GM03348 (cell line): ENCODE measurements at regions not wholly inside any gene's neighbourhood (a gene's known extent, or its start where the extent isn't known, plus 50 kb on each side); places are given as distances from the start of the nearest gene placed in this dataset.
"Not testable (repeated sequence)": the region's sequence is repeated elsewhere in the genome, so short reads cannot be mapped to it uniquely, and the experiment has no call there.

Experiments used
- DNase-seq: peaks from one replicate; pipeline ENCODE4 v3.0.0; 2012; ENCODE audit warnings: low spot score

DNA sequence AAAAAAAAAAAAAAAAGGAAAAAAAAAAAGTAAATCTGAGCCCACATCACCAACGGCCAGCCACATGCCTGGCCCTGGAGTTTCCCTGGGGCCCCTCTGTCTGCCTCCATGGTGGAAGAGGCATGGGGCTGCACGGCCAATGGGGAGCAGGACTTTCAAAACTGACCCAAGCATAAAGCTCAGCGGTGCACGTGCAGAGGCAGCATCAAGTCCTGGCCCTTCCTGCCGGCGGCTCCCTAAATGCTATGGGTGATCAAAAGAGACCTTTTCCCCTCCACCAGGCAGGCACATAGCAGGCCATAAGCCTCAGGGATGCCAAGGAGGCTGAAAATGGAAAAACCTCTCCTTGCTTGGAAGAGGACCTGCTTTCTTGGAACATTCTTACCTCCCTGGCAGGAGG, 94.3 kb downstream of the OAT start:
- no peak for DNase-seq

DNA sequence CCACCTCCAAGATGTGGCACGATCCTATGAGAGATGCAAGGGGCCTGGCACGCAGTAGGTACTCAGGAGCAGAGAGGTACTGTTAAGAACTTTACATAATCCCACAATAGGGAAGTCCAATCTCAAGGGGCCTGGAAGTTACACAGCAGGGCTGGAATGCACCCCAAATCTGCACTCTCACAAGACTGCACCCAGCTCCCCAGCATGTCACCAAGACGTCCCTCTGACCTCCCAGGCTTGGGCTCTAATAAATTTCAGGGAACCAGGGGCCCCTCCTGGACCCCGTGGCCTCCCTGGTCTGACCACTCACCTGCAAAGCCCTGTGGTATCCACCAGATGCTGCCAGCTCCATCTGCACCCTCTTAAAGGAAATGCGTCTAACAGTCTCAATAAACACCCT, 94.9 kb downstream of the OAT start:
- DNase-seq = no peak

DNA sequence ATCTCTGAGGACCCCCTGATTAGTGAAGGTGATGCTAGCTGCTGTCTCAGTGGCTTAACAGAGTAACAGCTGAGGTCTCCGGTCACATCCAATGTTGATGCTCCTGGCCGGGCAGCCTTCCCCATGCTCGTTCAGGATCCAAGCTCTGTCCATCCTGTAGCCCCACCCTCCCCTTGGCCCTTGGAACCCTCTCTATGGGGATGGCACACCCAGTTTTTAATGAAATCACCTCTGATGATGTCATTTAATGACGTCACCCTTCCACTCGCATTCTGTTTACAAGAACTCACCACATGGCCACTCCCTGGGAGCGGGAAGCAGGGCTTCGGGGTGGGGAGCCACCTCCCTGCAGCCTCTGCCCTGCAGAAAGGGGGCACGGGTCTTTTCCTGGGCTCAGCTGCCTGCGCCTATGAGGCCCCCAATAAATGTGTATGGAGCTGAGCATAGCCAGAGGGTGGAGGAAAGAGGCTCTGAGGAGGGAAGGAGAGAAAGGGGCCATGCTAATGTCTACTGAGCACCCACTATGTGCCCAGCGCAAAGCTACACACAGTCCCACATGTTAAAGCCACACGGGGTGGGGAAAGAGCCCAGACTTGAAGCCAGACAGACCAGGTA, 95.5 kb downstream of the OAT start:
- no peak for DNase-seq

DNA sequence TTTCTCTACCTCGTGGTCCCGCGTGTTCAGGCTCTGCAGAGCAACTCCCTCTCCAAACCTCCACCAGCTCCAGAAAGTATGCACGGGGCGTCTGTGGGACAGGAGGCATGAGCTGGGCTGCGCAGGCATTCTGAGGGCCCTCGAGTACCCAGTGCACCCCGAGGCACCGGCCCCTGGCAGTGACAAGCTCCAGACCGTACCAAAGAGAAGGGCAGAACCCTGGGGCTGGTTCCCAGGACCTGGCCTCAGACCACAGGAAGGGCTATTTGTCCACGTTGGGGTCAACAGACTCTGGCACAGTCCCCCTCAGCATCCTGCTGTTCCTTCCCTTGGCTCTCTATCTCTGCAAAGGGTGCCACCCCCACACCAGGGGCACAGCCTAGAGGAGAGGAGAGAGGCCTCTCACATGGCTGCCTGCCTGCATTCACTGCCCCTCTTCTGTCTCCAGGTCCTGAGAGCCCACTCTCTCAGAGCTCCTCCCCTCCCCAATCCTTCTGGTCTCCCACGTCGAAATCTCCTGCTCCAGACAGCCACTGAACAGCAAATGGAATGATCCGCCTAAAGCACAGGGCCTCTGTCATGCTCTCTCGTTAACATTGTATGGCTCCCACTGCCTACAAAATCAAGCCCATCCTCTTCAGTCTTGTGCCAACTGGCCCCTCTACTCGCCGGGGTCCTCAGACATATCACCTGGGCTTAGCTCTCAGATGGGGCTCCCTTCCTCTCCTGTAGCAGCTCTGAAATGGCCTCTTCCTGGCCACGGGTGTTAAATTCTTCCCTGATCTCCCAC, 96.3 kb downstream of the OAT start:
- no peak for DNase-seq

DNA sequence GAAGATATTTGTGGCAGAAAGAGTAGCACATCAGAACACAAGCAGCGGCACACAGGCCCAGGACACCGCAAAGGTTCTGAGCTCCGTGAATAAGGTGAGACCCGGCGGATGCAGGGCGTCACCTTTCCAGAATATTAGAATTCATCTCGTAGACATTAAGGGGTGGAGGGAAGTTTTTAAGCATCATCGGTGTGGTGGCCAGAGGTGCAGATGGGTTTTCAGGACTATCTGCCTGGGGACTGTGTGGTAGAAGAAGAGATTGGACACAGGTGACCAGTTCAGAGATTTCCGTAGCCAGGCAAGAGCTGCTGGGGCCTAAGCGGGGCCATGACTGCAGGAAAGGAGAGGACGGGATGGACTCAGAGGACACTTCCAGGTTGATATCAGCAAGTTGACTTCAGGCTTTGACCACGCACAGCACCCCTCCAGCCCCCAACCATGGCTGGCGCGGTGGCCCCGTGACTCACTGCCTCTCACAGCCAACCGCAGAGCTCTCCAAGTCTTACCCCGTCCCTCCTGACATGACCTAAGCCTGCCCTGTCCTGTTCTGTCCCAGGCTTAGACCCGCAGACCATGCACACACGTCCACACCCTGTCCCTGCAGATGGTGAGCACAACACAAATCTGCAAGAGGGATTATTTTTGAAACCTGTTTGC, 97.2 kb downstream of the OAT start:
- DNase-seq = no peak

DNA sequence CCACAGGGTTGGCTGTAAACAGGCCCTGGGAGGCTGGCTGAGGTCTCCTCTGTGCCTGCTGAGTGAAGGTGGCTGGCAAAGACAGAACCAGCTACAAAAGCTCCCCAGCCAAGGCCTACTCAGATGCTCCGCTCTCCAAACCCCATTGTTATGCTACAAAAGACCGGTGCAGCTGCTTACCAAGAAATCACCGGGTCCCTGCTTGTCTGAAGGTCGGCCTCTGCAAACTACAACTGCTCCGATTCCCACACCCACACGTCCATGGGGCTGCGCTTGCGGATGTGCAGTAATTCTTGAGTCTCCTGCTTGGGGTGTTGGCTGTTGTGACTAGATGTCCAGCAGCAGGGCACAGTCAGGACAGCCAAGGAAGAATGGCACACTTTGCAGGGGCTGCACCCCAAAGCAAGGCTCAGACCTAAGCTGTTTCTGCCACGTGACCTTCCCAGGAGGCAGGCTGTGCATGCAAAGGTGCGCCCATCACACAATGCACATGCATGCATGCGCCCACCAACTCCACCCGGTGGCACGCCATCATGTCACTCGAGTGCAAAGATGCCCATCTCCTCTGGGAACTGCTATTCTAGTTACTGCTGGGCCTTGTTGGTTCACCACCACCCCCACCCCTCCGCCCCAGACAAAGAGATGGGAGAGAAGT, 97.8 kb downstream of the OAT start:
- no peak for DNase-seq

DNA sequence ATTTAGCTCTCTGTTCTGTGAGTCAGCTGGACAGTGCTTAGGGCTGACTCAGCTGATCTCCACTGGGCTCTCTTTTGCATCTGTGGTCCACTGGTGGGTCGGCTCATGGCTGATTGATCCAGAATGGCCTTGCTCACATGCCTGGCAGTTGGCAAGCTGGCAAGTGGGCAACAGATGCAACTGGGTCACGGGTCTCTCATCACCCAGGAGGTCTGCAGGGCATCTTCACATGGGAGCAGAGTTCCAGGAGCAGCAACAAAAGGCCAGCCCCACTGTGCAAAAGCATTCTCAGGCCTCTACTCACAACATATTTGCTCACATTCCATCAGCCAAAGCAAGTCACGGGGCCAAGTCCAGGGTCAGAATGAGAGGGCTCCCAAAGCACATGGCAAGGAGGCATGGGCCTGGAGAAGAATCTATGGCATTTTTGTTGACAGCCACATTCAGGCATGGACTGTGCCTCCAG, 98.8 kb downstream of the OAT start:
- no peak for DNase-seq

DNA sequence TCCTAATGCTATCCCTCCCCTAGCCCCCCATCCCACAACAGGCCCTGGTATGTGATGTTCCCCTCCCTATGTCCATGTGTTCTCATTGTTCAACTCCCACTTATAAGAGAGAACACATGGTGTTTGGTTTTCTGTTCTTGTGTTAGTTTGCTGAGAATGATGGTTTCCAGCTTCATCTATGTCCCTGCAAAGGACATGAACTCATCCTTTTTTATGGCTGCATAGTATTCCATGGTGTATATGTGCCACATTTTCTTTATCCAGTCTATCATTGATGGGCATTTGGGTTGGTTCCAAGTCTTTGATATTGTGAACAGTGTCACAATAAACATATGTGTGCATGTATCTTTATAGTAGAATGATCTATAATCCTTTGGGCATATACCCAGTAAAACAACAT, 99.2 kb downstream of the OAT start:
- not testable (repeated sequence) for DNase-seq

DNA sequence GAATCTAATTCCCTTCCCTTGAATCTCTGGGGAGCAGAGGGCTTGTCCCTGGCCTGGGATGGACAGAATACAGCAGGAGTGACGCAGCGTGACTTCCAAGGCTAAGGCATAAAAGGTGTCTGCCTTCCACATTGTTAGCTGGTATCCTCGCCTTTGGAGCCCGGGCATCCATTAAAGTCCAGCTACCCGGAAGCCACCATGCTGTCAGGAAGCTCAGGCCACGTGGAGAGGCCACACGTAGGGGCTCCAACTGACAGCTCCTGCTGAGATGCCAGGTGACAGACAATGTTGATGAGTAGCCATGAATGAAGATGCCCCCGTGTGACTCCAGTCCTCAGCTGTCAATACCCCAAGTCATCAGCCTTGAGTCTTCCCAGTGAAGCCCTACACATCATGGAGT, 99.9 kb downstream of the OAT start:
- no peak for DNase-seq

DNA sequence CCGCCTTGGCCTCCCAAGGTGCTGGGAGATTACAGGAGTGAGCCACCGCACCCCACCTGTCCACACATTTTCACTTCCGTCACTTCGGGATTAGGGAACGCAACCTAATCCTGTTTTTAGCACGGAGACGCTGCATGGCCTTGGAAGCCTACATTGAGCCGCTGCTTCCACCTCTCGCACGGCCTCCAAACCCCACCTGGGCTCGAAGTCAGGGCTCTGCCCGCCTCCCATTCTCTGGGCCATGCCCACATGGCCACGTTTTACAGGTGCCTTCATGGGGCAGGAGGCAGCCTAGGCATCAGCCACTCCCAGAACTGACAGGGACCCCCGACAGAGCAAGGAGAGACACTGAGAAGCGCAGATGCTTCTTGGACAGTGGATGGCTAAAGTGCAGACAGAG, 100.6 kb downstream of the OAT start:
- DNase-seq = no peak

DNA sequence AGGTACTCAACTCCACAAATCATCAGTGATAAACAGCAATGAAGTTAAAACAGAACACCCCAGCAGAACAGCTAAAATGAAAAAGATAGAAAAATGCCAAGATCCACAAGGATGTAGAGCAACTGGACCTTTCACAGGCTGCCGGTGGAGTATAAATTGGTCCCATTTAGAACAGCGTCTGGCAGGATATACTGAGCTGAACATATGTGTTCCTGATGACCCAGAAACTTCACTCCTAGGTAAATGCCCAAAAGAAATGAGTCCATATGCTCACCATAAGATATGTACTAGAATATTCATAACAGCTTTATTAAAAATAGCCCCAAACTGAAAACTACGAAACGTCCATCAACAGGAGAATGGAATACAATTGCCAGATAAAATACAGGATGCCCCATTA, 102.4 kb downstream of the OAT start:
- DNase-seq = no peak

DNA sequence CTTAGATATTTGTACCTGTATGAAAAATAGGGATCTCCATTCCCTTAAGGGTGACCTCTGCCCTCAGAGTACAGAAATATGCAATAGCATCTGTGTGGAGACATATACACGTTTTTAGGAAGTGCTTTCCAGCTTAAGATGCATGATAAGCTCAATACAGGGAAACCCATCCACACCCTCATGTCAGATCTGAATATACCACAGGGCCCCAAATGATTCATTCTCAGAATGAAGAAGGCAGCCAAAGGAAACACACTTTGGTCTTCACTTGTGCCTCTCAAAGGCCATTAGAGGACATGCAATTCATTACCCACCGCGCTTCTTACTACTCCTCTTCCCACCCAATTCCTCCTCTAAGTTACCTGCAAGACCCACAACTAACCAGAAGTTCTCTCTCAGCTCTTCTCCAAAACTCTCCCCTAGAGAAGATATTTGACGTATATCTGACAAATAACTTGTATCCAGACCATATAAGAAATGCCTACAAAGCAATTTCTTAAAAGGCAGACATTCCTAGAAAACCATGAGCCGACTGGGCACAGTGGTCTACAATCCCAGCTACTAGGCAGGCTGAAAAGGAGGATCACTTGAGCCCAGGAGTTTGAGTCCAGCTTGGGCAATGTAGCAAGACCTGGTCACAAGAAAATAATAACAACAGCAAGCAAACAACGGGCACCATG, 103.0 kb downstream of the OAT start:
- DNase-seq = no peak

DNA sequence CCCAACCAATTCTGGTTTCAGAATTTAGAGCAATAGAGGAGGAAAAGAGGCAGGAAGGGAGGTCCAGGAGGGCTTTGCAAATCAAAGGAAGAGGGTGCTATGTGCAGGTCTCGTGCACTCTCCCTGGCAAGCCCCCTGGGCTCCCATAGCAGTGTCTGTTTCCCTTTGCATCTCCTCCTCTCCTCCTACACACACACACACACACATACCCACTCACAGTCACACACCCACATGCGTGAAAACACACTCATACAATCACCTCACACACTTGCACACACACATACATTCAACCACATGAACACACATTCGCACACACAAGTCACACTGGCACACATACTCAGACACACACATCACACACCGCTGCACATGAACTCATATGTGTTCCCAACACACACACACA, 105.3 kb downstream of the OAT start:
- no peak for DNase-seq

DNA sequence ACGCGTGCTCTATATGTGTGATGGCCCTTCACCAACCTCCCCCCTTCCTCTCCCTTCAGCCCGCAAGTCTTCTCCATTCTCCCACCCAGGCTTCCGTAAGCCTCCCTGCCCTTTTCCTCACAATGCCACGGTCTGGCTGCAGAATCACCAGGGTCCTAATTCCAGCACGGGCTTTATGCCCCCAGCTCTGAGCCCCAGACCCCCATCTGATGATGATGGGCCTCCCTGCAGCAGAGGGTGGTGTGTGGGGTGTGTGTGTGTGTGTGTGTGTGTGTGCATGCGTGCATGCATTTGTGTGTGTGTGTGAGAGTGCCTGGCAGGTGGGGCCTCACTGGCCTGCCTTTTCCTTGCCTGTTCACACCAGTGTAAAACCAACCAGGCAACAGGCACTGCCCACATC, 109.9 kb downstream of the OAT start:
- no peak for DNase-seq

DNA sequence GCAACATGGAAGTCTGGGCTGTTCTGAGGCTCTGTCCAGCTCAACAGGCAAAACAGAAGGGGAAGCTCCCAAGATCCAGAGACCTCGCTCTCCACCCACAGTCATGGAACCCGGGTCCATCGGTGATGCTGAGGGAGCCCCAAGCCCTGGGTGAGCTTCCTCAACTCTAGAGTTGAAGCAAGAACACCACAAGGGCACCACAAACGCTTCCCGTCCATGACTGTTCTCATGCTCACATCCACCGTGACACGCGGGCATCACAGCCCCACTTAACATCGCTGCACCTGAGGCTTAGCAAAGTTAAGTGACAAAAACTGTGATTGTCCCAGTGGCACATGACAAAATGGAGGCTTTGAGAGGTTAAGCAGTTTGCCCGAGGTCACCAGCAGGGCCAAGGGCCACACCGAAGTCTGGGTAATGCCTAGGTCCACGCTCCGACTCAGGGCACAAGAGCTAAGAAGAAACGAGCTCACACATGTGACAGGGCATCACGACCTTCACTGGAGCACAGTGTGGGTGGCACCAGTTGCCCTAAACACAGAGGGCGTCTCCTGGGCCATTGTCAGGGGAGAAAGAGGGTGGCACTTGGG, 110.6 kb downstream of the OAT start:
- no peak for DNase-seq

DNA sequence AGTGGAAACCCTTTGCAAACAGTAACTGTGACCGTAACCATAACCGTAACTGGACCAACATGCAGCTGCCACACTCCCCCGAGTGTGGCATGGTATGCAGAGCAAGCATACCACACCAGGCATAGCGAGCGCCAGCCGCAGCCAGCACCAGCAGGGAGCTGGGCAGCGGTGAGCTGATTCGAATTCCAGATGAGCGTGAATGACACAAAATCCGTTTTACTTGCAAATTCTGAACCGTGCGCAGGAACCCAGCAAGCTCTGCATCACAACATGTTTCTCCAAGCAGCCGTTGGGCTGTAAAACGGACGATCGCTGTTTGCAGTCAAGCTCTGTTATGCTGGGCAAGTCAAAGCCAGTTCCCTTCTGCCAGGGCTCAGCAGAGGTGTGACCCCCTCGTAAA, 111.1 kb downstream of the OAT start:
- DNase-seq = no peak

DNA sequence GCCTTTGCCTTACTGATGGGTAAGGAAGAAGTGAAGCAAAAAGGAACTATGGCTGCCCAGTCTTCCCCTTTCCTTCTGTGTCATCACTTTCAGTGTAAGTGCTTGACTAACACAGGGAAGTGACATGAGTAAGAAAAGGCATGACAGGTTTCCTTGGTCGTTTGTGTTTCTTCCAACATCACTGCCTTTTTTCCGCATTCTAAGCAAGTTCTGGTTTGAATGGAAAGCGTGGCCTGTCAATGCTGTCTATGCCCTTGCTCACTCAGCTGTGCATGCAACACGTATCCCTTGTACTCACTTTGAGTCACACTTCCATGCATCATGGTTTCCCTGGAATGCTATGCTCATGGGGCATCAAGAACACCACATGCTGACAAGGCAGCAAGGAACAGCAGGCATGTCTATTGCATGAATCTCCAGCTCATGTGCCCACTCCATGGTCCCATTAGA, 111.8 kb downstream of the OAT start:
- DNase-seq = no peak

DNA sequence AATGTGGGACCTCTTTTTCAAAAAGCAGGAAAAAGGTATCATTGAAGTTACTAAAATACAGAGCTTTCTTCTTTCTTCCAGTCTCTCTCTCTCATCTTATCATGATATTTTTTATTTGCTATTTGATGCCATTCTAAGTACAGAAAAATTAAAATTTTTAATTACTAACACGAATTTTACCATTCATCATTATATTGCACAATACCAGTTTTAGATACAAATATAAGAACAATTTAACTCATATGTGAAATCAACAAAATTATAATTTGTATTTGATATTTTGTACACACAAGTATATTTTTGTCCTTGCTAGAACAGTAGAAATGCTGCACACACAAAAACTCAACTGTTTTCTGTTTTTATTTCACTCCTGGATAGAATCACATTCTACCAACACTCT, 112.2 kb downstream of the OAT start:
- no peak for DNase-seq

DNA sequence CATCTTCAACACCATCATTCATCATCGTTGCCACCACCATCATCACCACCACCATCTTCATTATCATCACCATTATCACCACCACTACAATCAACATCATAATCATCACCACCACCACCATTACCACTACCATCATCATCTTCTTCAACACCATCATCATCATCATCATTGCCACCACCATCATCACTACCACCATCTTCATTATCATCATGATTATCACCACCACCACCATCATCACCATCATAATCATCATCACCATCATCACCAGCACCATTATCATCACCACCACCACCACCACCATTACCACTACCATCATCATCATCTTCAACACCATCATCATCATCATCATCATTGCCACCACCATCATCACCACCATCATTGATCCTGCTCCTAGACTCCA, 112.7 kb downstream of the OAT start:
- no peak for DNase-seq

DNA sequence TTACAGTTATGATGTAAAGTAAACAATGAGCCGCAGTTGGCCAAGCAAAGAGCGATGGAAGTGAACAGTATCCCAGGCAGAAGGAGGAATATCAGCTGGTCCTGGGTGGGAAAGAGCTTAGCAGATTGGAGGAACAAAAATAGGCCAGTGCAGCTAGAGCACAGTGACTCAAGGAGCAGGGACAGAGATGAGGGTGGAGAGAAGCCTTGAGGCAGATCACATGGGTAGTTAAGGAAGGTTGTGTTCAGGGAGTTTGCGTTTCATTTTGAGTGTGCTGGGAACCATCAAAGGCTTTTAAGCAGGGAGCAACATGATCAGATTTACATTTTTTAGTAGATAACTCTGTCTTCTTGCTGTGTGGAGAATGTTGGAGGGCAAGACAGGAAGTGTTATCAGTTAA, 113.6 kb downstream of the OAT start:
- no peak for DNase-seq

DNA sequence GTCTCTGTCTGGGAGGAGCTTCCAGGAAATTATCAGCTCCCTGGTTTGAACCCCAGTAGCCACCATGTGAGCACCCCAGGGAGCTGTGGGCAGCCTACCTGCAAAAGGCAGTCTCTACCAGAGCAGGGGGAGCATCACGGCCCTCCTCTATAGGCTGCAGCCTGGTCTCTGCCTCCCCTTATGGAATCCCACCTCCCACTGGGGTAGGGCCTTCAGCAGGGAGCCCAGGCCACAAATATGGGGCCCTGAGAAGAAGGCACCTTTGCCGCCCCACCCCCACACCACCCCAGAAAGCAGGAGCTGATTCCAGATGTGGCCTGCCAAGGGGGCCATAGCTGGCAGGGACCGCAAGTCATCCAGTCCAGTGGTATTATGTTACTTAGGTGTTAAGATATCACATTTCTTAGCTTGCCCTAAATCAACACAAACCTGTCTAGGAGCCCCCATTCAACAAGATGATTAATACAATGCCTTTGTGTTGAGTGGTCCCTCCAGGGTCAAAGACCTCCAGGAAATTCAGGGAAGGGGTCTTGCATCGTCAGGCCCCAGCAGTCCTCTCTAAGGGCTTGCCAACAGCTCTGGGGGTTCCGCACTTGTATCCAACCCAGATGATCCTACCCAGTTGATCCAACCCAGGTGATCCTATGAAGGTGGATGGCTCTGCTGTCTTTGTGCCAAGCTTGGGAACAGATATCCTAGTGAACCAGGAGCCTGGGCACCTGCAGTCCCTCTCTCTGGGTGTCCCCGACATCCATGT, 114.9 kb downstream of the OAT start:
- DNase-seq = no peak
